OCI-LY7 (cell line): ENCODE measurements at regions not wholly inside any gene's neighbourhood (a gene's known extent, or its start where the extent isn't known, plus 50 kb on each side); places are given as distances from the start of the nearest gene placed in this dataset.

Experiments used
- BruUV-seq: library from RNA; stranded (reverse); fragments of 400-500 nt; replicated peaks from 2 replicates; lab custom pipeline; 2021; lab: Mats Ljungman, UMichigan
- CTCF ChIA-PET: fragments of 300-600 bp; sonication (Branson Sonifier 250); formaldehyde crosslinking; loops from one replicate; lab custom pipeline; 2022; ENCODE audit warnings: antibody characterized with exemption; ENCODE audit not compliant: unreplicated experiment; lab: Charles Lee
- POLR2A ChIA-PET: fragments of 300-600 bp; sonication (Branson Sonifier 250); formaldehyde crosslinking; loops from one replicate; lab custom pipeline; 2022; ENCODE audit warnings: antibody characterized with exemption; lab: Charles Lee
- DNase-seq: peaks from one replicate; pipeline ENCODE4 v3.0.0-alpha.2; 2015; ENCODE audit warnings: low spot score
- H2AFZ ChIP-seq: fragments of 200-600 bp; sonication (generic), shearing (Covaris generic); 2 replicates; pipeline ENCODE4 v1.6.1; 2014; ENCODE audit warnings: mild to moderate bottlenecking, antibody characterized with exemption, low read length, moderate library complexity
- H3K27ac ChIP-seq: fragments of 200-600 bp; sonication (generic); 2 replicates; pipeline ENCODE4 v1.5.1; 2014; ENCODE audit warnings: mixed run types, low read depth, mild to moderate bottlenecking, moderate library complexity, low read length, inconsistent platforms; ENCODE audit not compliant: poor library complexity, severe bottlenecking
- H3K36me3 ChIP-seq: fragments of 200-600 bp; sonication (generic); 2 replicates; pipeline ENCODE4 v1.6.1; 2014; ENCODE audit warnings: mild to moderate bottlenecking, antibody characterized with exemption, low read length, moderate library complexity, mixed read lengths; ENCODE audit not compliant: insufficient read depth
- H3K4me1 ChIP-seq: fragments of 200-600 bp; sonication (generic); 2 replicates; pipeline ENCODE4 v1.5.1; 2014; ENCODE audit warnings: mild to moderate bottlenecking, low read length; ENCODE audit not compliant: insufficient read depth, poor library complexity, severe bottlenecking
- H3K4me2 ChIP-seq: fragments of 200-600 bp; sonication (generic); 2 replicates; pipeline ENCODE4 v1.6.1; 2014; ENCODE audit warnings: mild to moderate bottlenecking, low read length
- H3K4me3 ChIP-seq: fragments of 200-600 bp; sonication (generic); 2 replicates; pipeline ENCODE4 v1.5.1; 2014; ENCODE audit warnings: mild to moderate bottlenecking, low read depth, low read length; ENCODE audit not compliant: poor library complexity, severe bottlenecking
- H3K79me2 ChIP-seq: fragments of 200-600 bp; sonication (generic); 2 replicates; pipeline ENCODE4 v1.6.1; 2016; ENCODE audit warnings: low read depth, mild to moderate bottlenecking, low read length, moderate library complexity, mixed read lengths; ENCODE audit not compliant: insufficient read depth
- H3K9me2 ChIP-seq: fragments of 200-600 bp; sonication (generic); 2 replicates; pipeline ENCODE4 v1.6.1; 2016; ENCODE audit warnings: mild to moderate bottlenecking, low read length, mixed read lengths; ENCODE audit not compliant: insufficient read depth
- H3K9me3 ChIP-seq: fragments of 200-600 bp; sonication (generic); 2 replicates; pipeline ENCODE4 v1.6.1; 2014; ENCODE audit warnings: mild to moderate bottlenecking, mixed run types, low read length, mixed read lengths
- H4K20me1 ChIP-seq: fragments of 200-600 bp; sonication (generic); 2 replicates; pipeline ENCODE4 v1.6.1; 2014; ENCODE audit warnings: mild to moderate bottlenecking, antibody characterized with exemption, low read length, moderate library complexity, mixed read lengths; ENCODE audit not compliant: insufficient read depth
- EZH2phosphoT487 ChIP-seq: fragments of 200-600 bp; sonication (generic); IDR thresholded peaks from 2 replicates; pipeline ENCODE4 v1.6.1; 2018; ENCODE audit warnings: low read depth, borderline replicate concordance, mild to moderate bottlenecking, mixed run types, antibody characterized with exemption, low read length, moderate library complexity, mixed read lengths
- intact Hi-C: fragments of 100-400 bp; cut with micrococcal nuclease; formaldehyde crosslinking; loops from one replicate; pipeline ENCODE4 v1.10.0; 2022; ENCODE audit not compliant: unreplicated experiment
- TF ChIP-seq, protein P1 (sequence below): fragments of 200-600 bp; sonication (generic); conservative IDR thresholded peaks from 2 replicates; pipeline ENCODE4 v1.5.1; 2014; ENCODE audit warnings: mild to moderate bottlenecking, antibody characterized with exemption, low read length, moderate library complexity, mixed read lengths

DNA sequence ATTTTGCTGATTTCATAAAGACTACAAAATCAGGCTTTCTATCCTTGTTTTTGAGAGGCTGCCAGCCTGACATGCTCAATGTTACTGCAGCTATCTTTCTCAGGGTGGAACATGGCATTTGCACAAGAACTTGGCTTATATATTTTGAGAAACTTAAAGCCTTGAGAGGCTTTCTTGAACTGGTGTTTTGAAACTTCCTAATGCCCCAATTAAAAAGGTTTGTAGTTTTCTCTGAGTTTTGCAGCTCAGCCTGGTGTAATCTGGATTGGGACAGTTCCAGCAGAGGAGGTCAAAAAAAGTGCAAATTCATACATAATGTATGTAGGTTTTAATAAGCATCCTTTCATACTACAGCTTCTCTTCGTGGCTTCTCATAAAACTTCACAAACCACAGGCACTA, 223.4 kb downstream of the FAM76B start:
- no peaks in the 10 kb centered on the region for H3K9me2 ChIP-seq
- H3K4me3 ChIP-seq, result no peak overlapping the region
- ChIA-PET CTCF (no interaction called here), POLR2A (interaction anchor here (1.1 kb wide), 1 partner anchor 17 kb away, joined by 4 read pairs; no protein-coding TSS in a partner anchor)
- DNase-seq, result no peak
- no peak overlapping the region for H3K4me2 ChIP-seq
- no TSS peak for BruUV-seq
- no peaks in the 10 kb centered on the region for H3K4me1 ChIP-seq
- TF ChIP-seq, protein P1, sequence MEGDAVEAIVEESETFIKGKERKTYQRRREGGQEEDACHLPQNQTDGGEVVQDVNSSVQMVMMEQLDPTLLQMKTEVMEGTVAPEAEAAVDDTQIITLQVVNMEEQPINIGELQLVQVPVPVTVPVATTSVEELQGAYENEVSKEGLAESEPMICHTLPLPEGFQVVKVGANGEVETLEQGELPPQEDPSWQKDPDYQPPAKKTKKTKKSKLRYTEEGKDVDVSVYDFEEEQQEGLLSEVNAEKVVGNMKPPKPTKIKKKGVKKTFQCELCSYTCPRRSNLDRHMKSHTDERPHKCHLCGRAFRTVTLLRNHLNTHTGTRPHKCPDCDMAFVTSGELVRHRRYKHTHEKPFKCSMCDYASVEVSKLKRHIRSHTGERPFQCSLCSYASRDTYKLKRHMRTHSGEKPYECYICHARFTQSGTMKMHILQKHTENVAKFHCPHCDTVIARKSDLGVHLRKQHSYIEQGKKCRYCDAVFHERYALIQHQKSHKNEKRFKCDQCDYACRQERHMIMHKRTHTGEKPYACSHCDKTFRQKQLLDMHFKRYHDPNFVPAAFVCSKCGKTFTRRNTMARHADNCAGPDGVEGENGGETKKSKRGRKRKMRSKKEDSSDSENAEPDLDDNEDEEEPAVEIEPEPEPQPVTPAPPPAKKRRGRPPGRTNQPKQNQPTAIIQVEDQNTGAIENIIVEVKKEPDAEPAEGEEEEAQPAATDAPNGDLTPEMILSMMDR, result no peak
- no peak for TF ChIP-seq EZH2phosphoT487
- H4K20me1 ChIP-seq, result no peaks in the 10 kb centered on the region
- H3K79me2 ChIP-seq, result no peaks in the 10 kb centered on the region
- no peak overlapping the region for H3K27ac ChIP-seq
- H3K36me3 ChIP-seq, result no peaks in the 10 kb centered on the region
- H2AFZ ChIP-seq, result no peak overlapping the region
- intact Hi-C loops, result no loop called here
- no peaks in the 10 kb centered on the region for H3K9me3 ChIP-seq

DNA sequence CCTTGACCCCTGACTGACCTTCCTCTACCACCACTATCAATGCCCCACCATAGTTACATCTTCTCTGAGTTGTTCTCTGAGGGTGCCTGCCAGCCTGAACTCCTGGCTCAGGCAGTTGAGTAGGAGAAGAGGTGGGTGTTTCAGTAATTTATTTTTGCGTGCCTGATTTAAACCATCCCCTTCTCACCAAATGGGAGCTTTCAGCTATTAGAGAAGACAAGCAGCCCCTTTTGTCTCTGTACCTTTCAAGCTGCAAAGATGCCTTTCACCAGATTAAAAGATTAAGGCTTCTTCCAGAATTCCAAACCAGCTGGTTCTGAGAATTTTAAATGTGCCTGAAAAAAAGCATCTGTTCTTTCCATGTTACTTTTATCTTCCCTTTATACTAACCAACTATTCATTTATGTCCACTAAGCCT, 223.8 kb downstream of the FAM76B start:
- H2AFZ ChIP-seq, result no peak overlapping the region
- no peaks in the 10 kb centered on the region for H3K9me3 ChIP-seq
- DNase-seq, result no peak
- CTCF ChIA-PET, result no interaction called here
- no TSS peak for BruUV-seq
- H3K27ac ChIP-seq, result no peak overlapping the region
- intact Hi-C loops, result no loop called here
- no peaks in the 10 kb centered on the region for H4K20me1 ChIP-seq
- H3K4me1 ChIP-seq, result no peaks in the 10 kb centered on the region
- H3K36me3 ChIP-seq, result no peaks in the 10 kb centered on the region
- H3K79me2 ChIP-seq, result no peaks in the 10 kb centered on the region
- no peak overlapping the region for H3K4me3 ChIP-seq
- no peak overlapping the region for H3K4me2 ChIP-seq
- TF ChIP-seq EZH2phosphoT487, result no peak
- TF ChIP-seq, protein P1, result no peak
- H3K9me2 ChIP-seq, result no peaks in the 10 kb centered on the region
- POLR2A ChIA-PET, result no interaction called here

DNA sequence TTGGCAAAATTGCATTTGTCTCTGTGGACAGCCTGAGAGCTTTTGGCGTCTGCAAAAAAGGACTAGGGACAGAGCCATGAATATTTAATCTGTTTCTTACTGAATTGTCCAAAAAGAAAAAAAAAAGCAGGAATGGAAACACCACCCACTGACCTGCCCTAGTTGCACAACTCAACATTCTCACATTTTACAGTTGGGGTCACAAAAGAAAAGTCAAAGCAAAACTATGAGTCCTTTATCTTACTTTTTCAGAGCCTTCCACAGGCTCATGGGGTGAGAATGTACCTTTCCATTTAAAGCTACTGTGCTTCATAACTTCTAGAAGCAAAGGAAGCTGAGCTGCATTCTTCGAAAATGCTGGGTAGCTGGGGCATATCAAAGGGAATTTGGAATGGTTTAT, 225.7 kb downstream of the FAM76B start:
- no peak for TF ChIP-seq EZH2phosphoT487
- TF ChIP-seq, protein P1, result no peak
- Histone ChIP-seq H2AFZ (no peak overlapping the region), H3K79me2 (no peaks in the 10 kb centered on the region), H3K36me3 (no peaks in the 10 kb centered on the region), H3K4me3 (no peak overlapping the region), H3K4me1 (no peaks in the 10 kb centered on the region), H4K20me1 (no peaks in the 10 kb centered on the region), H3K9me2 (no peaks in the 10 kb centered on the region), H3K4me2 (no peak overlapping the region), H3K27ac (no peak overlapping the region), H3K9me3 (no peaks in the 10 kb centered on the region)
- no TSS peak for BruUV-seq
- ChIA-PET POLR2A (interaction anchor here (0.6 kb wide), 1 partner anchor 13 kb away, joined by 3 read pairs; no protein-coding TSS in a partner anchor), CTCF (no interaction called here)
- DNase-seq, result no peak
- intact Hi-C loops, result no loop called here
